ENCODE measurements at regions not wholly inside any gene's neighbourhood (a gene's known extent, or its start where the extent isn't known, plus 50 kb on each side); places are given as distances from the start of the nearest gene placed in this dataset.
A peak's percentile ranks its signal among the peaks of the same experiment; 100 is the strongest.

- Histone ChIP-seq H3K4me3 (ENCODE audit: low read depth, low read length) (no peak overlapping the region), H3K36me3 (ENCODE audit: control insufficient read depth in 2 of 2, insufficient read depth in 1 of 2, low read length in 2 of 2) (no peaks in the 10 kb centered on the region), H3K9me3 (ENCODE audit: control insufficient read depth, insufficient read depth, low read depth, low read length) (no peaks in the 10 kb centered on the region), H3K27ac (ENCODE audit: extremely low read depth, low read depth, low read length) (no peak overlapping the region), H3K4me1 (ENCODE audit: control insufficient read depth, insufficient read depth, low read length) (no peaks in the 10 kb centered on the region)
- POLR2A ChIA-PET, result no interaction called here
- TF ChIP-seq ZNF266 (tag by site-specific recombination; IDR thresholded peaks at IDR 0.05; ENCODE audit: low read depth) (no peak), SETDB1 (IDR thresholded peaks at IDR 0.05; ENCODE audit: insufficient read length, low read length) (peak; percentile 49), ZNF654 (tag by site-specific recombination; IDR thresholded peaks at IDR 0.05; ENCODE audit: low read depth) (0 out of 2 replicates have a peak, but pooled peaks have one; percentile 16)
- CTCF ChIA-PET, result interaction anchor here (0.7 to 1.1 kb wide), 3 partner anchors 83 to 244 kb away, joined by 3 to 4 read pairs (median 3); no protein-coding TSS in a partner anchor
These were observed 131.1 kb upstream of the VRK1 start for GRCh38 chr14:96666088-96666487.

DNA sequence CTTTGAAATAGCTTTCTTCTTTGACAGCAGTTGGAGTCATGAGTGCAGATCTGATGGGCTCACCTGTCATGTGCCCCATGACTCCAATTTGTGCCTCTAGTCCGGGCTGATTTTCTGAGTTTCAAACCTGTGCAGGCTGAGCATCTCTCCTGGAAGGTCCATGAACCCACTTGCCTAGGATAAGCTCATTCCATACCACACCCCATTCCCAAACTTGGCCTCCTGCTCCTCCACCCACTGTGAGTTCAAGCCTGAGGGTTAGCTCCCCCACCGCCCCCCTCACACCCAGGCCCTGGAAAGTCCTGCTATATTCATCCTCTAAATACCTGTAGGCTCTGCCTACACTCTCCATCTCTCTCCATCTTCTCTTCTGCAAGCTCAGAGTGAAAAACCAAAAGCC is 126.8 kb upstream of the VRK1 start:
- H3K4me1 ChIP-seq (ENCODE audit: control insufficient read depth, insufficient read depth, low read length), result no peaks in the 10 kb centered on the region
- no peak overlapping the region for H3K27ac ChIP-seq (ENCODE audit: extremely low read depth, low read depth, low read length)
- ChIA-PET POLR2A (no interaction called here), CTCF (no interaction called here)
- H3K36me3 ChIP-seq (ENCODE audit: control insufficient read depth in 2 of 2, insufficient read depth in 1 of 2, low read length in 2 of 2), result no peaks in the 10 kb centered on the region
- H3K9me3 ChIP-seq (ENCODE audit: control insufficient read depth, insufficient read depth, low read depth, low read length), result no peaks in the 10 kb centered on the region
- H3K4me3 ChIP-seq (ENCODE audit: low read depth, low read length), result no peak overlapping the region
- TF ChIP-seq ZNF791 (tag by site-specific recombination; IDR thresholded peaks at IDR 0.05), result no peak
- TF ChIP-seq, protein P1, sequence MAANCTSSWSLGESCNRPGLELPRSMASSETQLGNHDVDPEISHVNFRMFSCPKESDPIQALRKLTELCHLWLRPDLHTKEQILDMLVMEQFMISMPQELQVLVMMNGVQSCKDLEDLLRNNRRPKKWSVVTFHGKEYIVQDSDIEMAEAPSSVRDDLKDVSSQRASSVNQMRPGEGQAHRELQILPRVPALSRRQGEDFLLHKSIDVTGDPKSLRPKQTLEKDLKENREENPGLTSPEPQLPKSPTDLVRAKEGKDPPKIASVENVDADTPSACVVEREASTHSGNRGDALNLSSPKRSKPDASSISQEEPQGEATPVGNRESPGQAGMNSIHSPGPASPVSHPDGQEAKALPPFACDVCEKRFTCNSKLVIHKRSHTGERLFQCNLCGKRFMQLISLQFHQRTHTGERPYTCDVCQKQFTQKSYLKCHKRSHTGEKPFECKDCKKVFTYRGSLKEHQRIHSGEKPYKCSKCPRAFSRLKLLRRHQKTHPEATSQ (tag by site-specific recombination; IDR thresholded peaks at IDR 0.05), result no peak
- peak; percentile 9; the same call in 1 of the 2 replicates for TF ChIP-seq EGR2 (tag by site-specific recombination; IDR thresholded peaks at IDR 0.05; ENCODE audit: low read depth)
- TF ChIP-seq HOXD13 (CRISPR knock-in tag; IDR thresholded peaks at IDR 0.05; ENCODE audit: borderline replicate concordance), result no peak

GRCh38 chr14:96671218-96671617 is 126.0 kb upstream of the VRK1 start:
- TF ChIP-seq ZNF354C (tag by site-specific recombination; IDR thresholded peaks at IDR 0.05; ENCODE audit: borderline replicate concordance, low read depth) (no peak), ZNF140 (tag by site-specific recombination; IDR thresholded peaks at IDR 0.05) (no peak), GLIS1 (tag by site-specific recombination; IDR thresholded peaks at IDR 0.05) (no peak)
- TF ChIP-seq, protein P2, sequence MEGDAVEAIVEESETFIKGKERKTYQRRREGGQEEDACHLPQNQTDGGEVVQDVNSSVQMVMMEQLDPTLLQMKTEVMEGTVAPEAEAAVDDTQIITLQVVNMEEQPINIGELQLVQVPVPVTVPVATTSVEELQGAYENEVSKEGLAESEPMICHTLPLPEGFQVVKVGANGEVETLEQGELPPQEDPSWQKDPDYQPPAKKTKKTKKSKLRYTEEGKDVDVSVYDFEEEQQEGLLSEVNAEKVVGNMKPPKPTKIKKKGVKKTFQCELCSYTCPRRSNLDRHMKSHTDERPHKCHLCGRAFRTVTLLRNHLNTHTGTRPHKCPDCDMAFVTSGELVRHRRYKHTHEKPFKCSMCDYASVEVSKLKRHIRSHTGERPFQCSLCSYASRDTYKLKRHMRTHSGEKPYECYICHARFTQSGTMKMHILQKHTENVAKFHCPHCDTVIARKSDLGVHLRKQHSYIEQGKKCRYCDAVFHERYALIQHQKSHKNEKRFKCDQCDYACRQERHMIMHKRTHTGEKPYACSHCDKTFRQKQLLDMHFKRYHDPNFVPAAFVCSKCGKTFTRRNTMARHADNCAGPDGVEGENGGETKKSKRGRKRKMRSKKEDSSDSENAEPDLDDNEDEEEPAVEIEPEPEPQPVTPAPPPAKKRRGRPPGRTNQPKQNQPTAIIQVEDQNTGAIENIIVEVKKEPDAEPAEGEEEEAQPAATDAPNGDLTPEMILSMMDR (tag by site-specific recombination; IDR thresholded peaks at IDR 0.05), result no peak
- Histone ChIP-seq H3K4me3 (ENCODE audit: low read depth, low read length) (no peak overlapping the region), H3K27ac (ENCODE audit: extremely low read depth, low read depth, low read length) (no peak overlapping the region), H3K36me3 (ENCODE audit: control insufficient read depth in 2 of 2, insufficient read depth in 1 of 2, low read length in 2 of 2) (no peaks in the 10 kb centered on the region), H3K4me1 (ENCODE audit: control insufficient read depth, insufficient read depth, low read length) (no peaks in the 10 kb centered on the region), H3K9me3 (ENCODE audit: control insufficient read depth, insufficient read depth, low read depth, low read length) (no peaks in the 10 kb centered on the region)
- CTCF ChIA-PET, result no interaction called here
- POLR2A ChIA-PET, result no interaction called here

- TF ChIP-seq ZNF624 (tag by site-specific recombination; IDR thresholded peaks at IDR 0.05) (no peak), ZIC2 (tag by site-specific recombination; IDR thresholded peaks at IDR 0.05) (0 out of 2 replicates have a peak, but pooled peaks have one; percentile 37)
- no peaks in the 10 kb centered on the region for H3K36me3 ChIP-seq (ENCODE audit: control insufficient read depth in 2 of 2, insufficient read depth in 1 of 2, low read length in 2 of 2)
- no peaks in the 10 kb centered on the region for H3K9me3 ChIP-seq (ENCODE audit: control insufficient read depth, insufficient read depth, low read depth, low read length)
- H3K27ac ChIP-seq (ENCODE audit: extremely low read depth, low read depth, low read length), result no peak overlapping the region
- CTCF ChIA-PET, result interaction anchor here (0.6 kb wide), 1 partner anchor 154 kb away, joined by 3 read pairs; no protein-coding TSS in a partner anchor
- H3K4me3 ChIP-seq (ENCODE audit: low read depth, low read length), result no peak overlapping the region
- POLR2A ChIA-PET, result no interaction called here
- H3K4me1 ChIP-seq (ENCODE audit: control insufficient read depth, insufficient read depth, low read length), result no peaks in the 10 kb centered on the region
These were observed 123.5 kb upstream of the VRK1 start for GRCh38 chr14:96673706-96674105.
